Activated T-cell treated with anti-CD3 and anti-CD28 coated beads, Interleukin-2, amount 50 U/mL, for 24 hours (primary cell): ENCODE measurements at regions not wholly inside any gene's neighbourhood (a gene's known extent, or its start where the extent isn't known, plus 50 kb on each side); places are given as distances from the start of the nearest gene placed in this dataset.
"Not testable (repeated sequence)": the region's sequence is repeated elsewhere in the genome, so short reads cannot be mapped to it uniquely, and the experiment has no call there.

ENCODE experiments used
- DNase-seq: peaks from one replicate; pipeline ENCODE4 v3.0.0-alpha.2; 2020
- H3K27ac Mint-ChIP-seq: 2 replicates; pipeline ENCODE4 v1.8.0; 2020; ENCODE audit warnings: mild to moderate bottlenecking, mixed read lengths
- H3K27me3 Mint-ChIP-seq: 2 replicates; pipeline ENCODE4 v1.8.0; 2020; ENCODE audit warnings: mixed read lengths
- H3K36me3 Mint-ChIP-seq: 2 replicates; pipeline ENCODE4 v1.8.0; 2020; ENCODE audit warnings: low read depth, mixed read lengths
- H3K4me1 Mint-ChIP-seq: 2 replicates; pipeline ENCODE4 v1.8.0; 2020; ENCODE audit warnings: low read depth, mixed read lengths
- H3K4me3 Mint-ChIP-seq: 2 replicates; pipeline ENCODE4 v1.8.0; 2020; ENCODE audit warnings: mild to moderate bottlenecking, moderate library complexity, mixed read lengths
- H3K9me3 Mint-ChIP-seq: 2 replicates; pipeline ENCODE4 v1.8.0; 2020; ENCODE audit warnings: mixed read lengths

GRCh38 chr9:106482733-106483132, 380.2 kb upstream of the ZNF462 start:
- Mint-ChIP-seq H3K27me3 (no peaks in the 10 kb centered on the region), H3K4me3 (no peak overlapping the region), H3K9me3 (no peaks in the 10 kb centered on the region), H3K36me3 (no peaks in the 10 kb centered on the region), H3K27ac (no peak overlapping the region), H3K4me1 (no peaks in the 10 kb centered on the region)
- DNase-seq: no peak

GRCh38 chr9:106486685-106487084, 376.3 kb upstream of the ZNF462 start:
- DNase-seq: no peak
- H3K4me1 Mint-ChIP-seq: no peaks in the 10 kb centered on the region
- no peak overlapping the region for H3K27ac Mint-ChIP-seq
- no peak overlapping the region for H3K4me3 Mint-ChIP-seq
- peaks cover 3% of the 10 kb centered on the region for H3K9me3 Mint-ChIP-seq
- H3K27me3 Mint-ChIP-seq: no peaks in the 10 kb centered on the region
- no peaks in the 10 kb centered on the region for H3K36me3 Mint-ChIP-seq

GRCh38 chr9:106487266-106487665, 375.7 kb upstream of the ZNF462 start:
- no peak overlapping the region for H3K4me3 Mint-ChIP-seq
- H3K36me3 Mint-ChIP-seq: no peaks in the 10 kb centered on the region

GRCh38 chr9:106492126-106492525, 370.8 kb upstream of the ZNF462 start:
- H3K27me3 Mint-ChIP-seq, H3K36me3 Mint-ChIP-seq, H3K4me1 Mint-ChIP-seq, H3K4me3 Mint-ChIP-seq, H3K27ac Mint-ChIP-seq, DNase-seq: not testable (repeated sequence)
- H3K9me3 Mint-ChIP-seq: peaks cover 13% of the 10 kb centered on the region

More at GRCh38 chr9:106487266-106487665, 375.7 kb upstream of the ZNF462 start:
- H3K27ac Mint-ChIP-seq: no peak overlapping the region
- H3K9me3 Mint-ChIP-seq: peaks cover 3% of the 10 kb centered on the region
- H3K4me1 Mint-ChIP-seq: no peaks in the 10 kb centered on the region
- no peak for DNase-seq
- H3K27me3 Mint-ChIP-seq: no peaks in the 10 kb centered on the region

- no peaks in the 10 kb centered on the region for H3K4me1 Mint-ChIP-seq
- no peak overlapping the region for H3K4me3 Mint-ChIP-seq
- no peak for DNase-seq
- H3K27me3 Mint-ChIP-seq: no peaks in the 10 kb centered on the region
- no peak overlapping the region for H3K27ac Mint-ChIP-seq
- H3K36me3 Mint-ChIP-seq: no peaks in the 10 kb centered on the region
- H3K9me3 Mint-ChIP-seq: peaks cover 22% of the 10 kb centered on the region
These were observed 362.8 kb upstream of the ZNF462 start for GRCh38 chr9:106500171-106500570.

GRCh38 chr9:106501210-106501609, 361.8 kb upstream of the ZNF462 start:
- H3K4me1 Mint-ChIP-seq, H3K27me3 Mint-ChIP-seq, H3K4me3 Mint-ChIP-seq, H3K27ac Mint-ChIP-seq, DNase-seq, H3K36me3 Mint-ChIP-seq: not testable (repeated sequence)
- H3K9me3 Mint-ChIP-seq: peaks cover 17% of the 10 kb centered on the region

GRCh38 chr9:106502930-106503329, 360.0 kb upstream of the ZNF462 start:
- no peak overlapping the region for H3K4me3 Mint-ChIP-seq
- no peaks in the 10 kb centered on the region for H3K27me3 Mint-ChIP-seq
- no peaks in the 10 kb centered on the region for H3K4me1 Mint-ChIP-seq
- no peaks in the 10 kb centered on the region for H3K36me3 Mint-ChIP-seq
- H3K9me3 Mint-ChIP-seq: peaks cover 18% of the 10 kb centered on the region
- H3K27ac Mint-ChIP-seq: no peak overlapping the region
- no peak for DNase-seq

GRCh38 chr9:106503759-106504158, 359.2 kb upstream of the ZNF462 start:
- Mint-ChIP-seq H3K27ac (no peak overlapping the region), H3K36me3 (no peaks in the 10 kb centered on the region), H3K27me3 (no peaks in the 10 kb centered on the region), H3K9me3 (peaks cover 18% of the 10 kb centered on the region), H3K4me1 (no peaks in the 10 kb centered on the region), H3K4me3 (no peak overlapping the region)
- DNase-seq: no peak

GRCh38 chr9:106526716-106527204, 336.2 kb upstream of the ZNF462 start:
- Mint-ChIP-seq H3K4me1 (no peaks in the 10 kb centered on the region), H3K27ac (no peak overlapping the region), H3K36me3 (no peaks in the 10 kb centered on the region), H3K27me3 (no peaks in the 10 kb centered on the region), H3K4me3 (no peak overlapping the region), H3K9me3 (peaks cover 11% of the 10 kb centered on the region)
- DNase-seq: no peak

GRCh38 chr9:106528158-106528557, 334.8 kb upstream of the ZNF462 start:
- DNase-seq: no peak
- Mint-ChIP-seq H3K4me1 (no peaks in the 10 kb centered on the region), H3K27ac (no peak overlapping the region), H3K36me3 (no peaks in the 10 kb centered on the region), H3K27me3 (no peaks in the 10 kb centered on the region), H3K9me3 (peaks cover 3% of the 10 kb centered on the region), H3K4me3 (no peak overlapping the region)

- no peaks in the 10 kb centered on the region for H3K36me3 Mint-ChIP-seq
- no peak for DNase-seq
- H3K9me3 Mint-ChIP-seq: peaks cover 7% of the 10 kb centered on the region
- no peaks in the 10 kb centered on the region for H3K27me3 Mint-ChIP-seq
- H3K4me3 Mint-ChIP-seq: no peak overlapping the region
- no peaks in the 10 kb centered on the region for H3K4me1 Mint-ChIP-seq
- H3K27ac Mint-ChIP-seq: no peak overlapping the region
These were observed 333.4 kb upstream of the ZNF462 start for GRCh38 chr9:106529616-106530015.

- H3K4me1 Mint-ChIP-seq: no peaks in the 10 kb centered on the region
- no peak overlapping the region for H3K4me3 Mint-ChIP-seq
- H3K27ac Mint-ChIP-seq: no peak overlapping the region
- no peak for DNase-seq
- peaks cover 7% of the 10 kb centered on the region for H3K9me3 Mint-ChIP-seq
- no peaks in the 10 kb centered on the region for H3K36me3 Mint-ChIP-seq
- no peaks in the 10 kb centered on the region for H3K27me3 Mint-ChIP-seq
These were observed 331.5 kb upstream of the ZNF462 start for GRCh38 chr9:106531491-106531890.

GRCh38 chr9:106532306-106533015, 330.5 kb upstream of the ZNF462 start:
- Mint-ChIP-seq H3K27ac (no peak overlapping the region), H3K27me3 (no peaks in the 10 kb centered on the region), H3K9me3 (peaks cover 7% of the 10 kb centered on the region), H3K4me1 (no peaks in the 10 kb centered on the region), H3K36me3 (no peaks in the 10 kb centered on the region), H3K4me3 (no peak overlapping the region)
- no peak for DNase-seq

- no peaks in the 10 kb centered on the region for H3K4me1 Mint-ChIP-seq
- no peak overlapping the region for H3K27ac Mint-ChIP-seq
- H3K4me3 Mint-ChIP-seq: no peak overlapping the region
- no peaks in the 10 kb centered on the region for H3K27me3 Mint-ChIP-seq
- peaks cover 7% of the 10 kb centered on the region for H3K9me3 Mint-ChIP-seq
- H3K36me3 Mint-ChIP-seq: no peaks in the 10 kb centered on the region
- no peak for DNase-seq
These were observed 328.2 kb upstream of the ZNF462 start for GRCh38 chr9:106534800-106535199.

GRCh38 chr9:106535439-106535838, 327.5 kb upstream of the ZNF462 start:
- peaks cover 4% of the 10 kb centered on the region for H3K9me3 Mint-ChIP-seq
- no peak overlapping the region for H3K27ac Mint-ChIP-seq
- H3K4me1 Mint-ChIP-seq: no peaks in the 10 kb centered on the region
- no peak overlapping the region for H3K4me3 Mint-ChIP-seq
- no peak for DNase-seq
- H3K27me3 Mint-ChIP-seq: no peaks in the 10 kb centered on the region
- no peaks in the 10 kb centered on the region for H3K36me3 Mint-ChIP-seq
